AG04449 (cell line): ENCODE measurements at regions not wholly inside any gene's neighbourhood (a gene's known extent, or its start where the extent isn't known, plus 50 kb on each side); places are given as distances from the start of the nearest gene placed in this dataset.

ENCODE experiments used
- CTCF ChIA-PET: fragments of 350-600 bp; formaldehyde crosslinking; extraction: SDS; loops from one replicate; lab custom pipeline; 2021; ENCODE audit warnings: antibody characterized with exemption; lab: Yijun Ruan, JAX
- POLR2A ChIA-PET: fragments of 400-600, 350-600 bp; formaldehyde crosslinking; extraction: SDS; loops from one replicate; lab custom pipeline; 2020; ENCODE audit warnings: antibody characterized with exemption, inconsistent platforms; lab: Yijun Ruan, JAX
- DNase-seq: peaks from one replicate; pipeline ENCODE4 v3.0.0-alpha.2; 2010; ENCODE audit warnings: low read depth, low spot score
- H3K4me3 ChIP-seq: 2 replicates; pipeline ENCODE4 v1.5.1; 2011; ENCODE audit warnings: low read depth, mild to moderate bottlenecking, control low read depth, low read length
- CTCF ChIP-seq: IDR thresholded peaks from one replicate; pipeline ENCODE4 v1.5.1; 2011; ENCODE audit warnings: mild to moderate bottlenecking, moderate library complexity, low read length, control low read depth, inconsistent platforms; ENCODE audit not compliant: insufficient read depth; ENCODE audit errors: missing control alignments

GRCh38 chr10:31739146-31739545, 189.5 kb downstream of the ARHGAP12 start:
- DNase-seq, result no peak
- CTCF ChIA-PET, result interaction anchor here (1.1 to 4.2 kb wide), 3 partner anchors 10 to 94 kb away, joined by 3 to 14 read pairs (median 6); no protein-coding TSS in a partner anchor
- H3K4me3 ChIP-seq, result no peak overlapping the region
- TF ChIP-seq CTCF, result no peak
- POLR2A ChIA-PET, result interaction anchor here (0.6 to 1.2 kb wide), 2 partner anchors 9 to 21 kb away, joined by 3 read pairs; no protein-coding TSS in a partner anchor

GRCh38 chr10:31731711-31732110, 196.9 kb downstream of the ARHGAP12 start:
- no peak overlapping the region for H3K4me3 ChIP-seq
- TF ChIP-seq CTCF, result no peak
- ChIA-PET CTCF (no interaction called here), POLR2A (no interaction called here)
- no peak for DNase-seq

GRCh38 chr10:31730776-31731175, 197.9 kb downstream of the ARHGAP12 start:
- no peak for TF ChIP-seq CTCF
- no peak overlapping the region for H3K4me3 ChIP-seq
- POLR2A ChIA-PET, result no interaction called here
- CTCF ChIA-PET, result interaction anchor here (3.3 kb wide), 1 partner anchor 9 kb away, joined by 14 read pairs; no protein-coding TSS in a partner anchor
- no peak for DNase-seq

GRCh38 chr10:31728698-31729224, 199.9 kb downstream of the ARHGAP12 start:
- no peak for TF ChIP-seq CTCF
- DNase-seq, result no peak
- no peak overlapping the region for H3K4me3 ChIP-seq
- POLR2A ChIA-PET, result no interaction called here
- CTCF ChIA-PET, result interaction anchor here (1.1 to 3.3 kb wide), 3 partner anchors 8 to 237 kb away, joined by 3 to 14 read pairs (median 6); no protein-coding TSS in a partner anchor

DNA sequence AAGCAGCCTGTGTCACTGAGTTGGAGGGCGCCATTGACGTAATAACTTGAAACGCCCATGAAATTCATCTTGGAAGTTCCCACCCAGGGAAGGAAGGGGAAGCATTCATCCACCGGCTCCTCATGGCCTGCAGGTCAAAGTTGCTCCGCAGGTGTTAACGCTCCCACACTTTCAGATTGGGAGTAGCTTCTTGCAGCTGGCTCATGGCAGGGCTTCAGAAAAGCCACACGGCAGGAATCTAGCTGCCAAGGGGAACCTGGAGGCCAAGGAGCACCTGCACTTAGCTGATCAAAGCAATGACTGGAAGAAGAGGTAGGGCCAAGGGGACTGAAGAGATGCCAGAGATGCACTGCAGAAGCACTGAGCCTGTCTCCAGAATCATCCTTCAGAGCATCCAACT, 203.2 kb downstream of the ARHGAP12 start:
- CTCF ChIA-PET, result no interaction called here

GRCh38 chr10:31724296-31724695, 204.3 kb downstream of the ARHGAP12 start:
- no peak overlapping the region for H3K4me3 ChIP-seq
- ChIA-PET CTCF (no interaction called here), POLR2A (no interaction called here)
- no peak for DNase-seq
- no peak for TF ChIP-seq CTCF

More for the DNA sequence above, 203.2 kb downstream of the ARHGAP12 start:
- no peak for DNase-seq
- no peak overlapping the region for H3K4me3 ChIP-seq
- no peak for TF ChIP-seq CTCF
- POLR2A ChIA-PET, result no interaction called here
